T-helper 2 cell treated with Interferon-gamma antibody and Interleukin-4, amounts not matched to agents 100 ng/mL and 5 ng/mL, for 36 hours (primary cell): ENCODE measurements at regions not wholly inside any gene's neighbourhood (a gene's known extent, or its start where the extent isn't known, plus 50 kb on each side); places are given as distances from the start of the nearest gene placed in this dataset.
"Not testable (repeated sequence)": the region's sequence is repeated elsewhere in the genome, so short reads cannot be mapped to it uniquely, and the experiment has no call there.

Experiments
- intact Hi-C: fragments of 100-400 bp; cut with micrococcal nuclease; formaldehyde crosslinking; loops from one replicate; pipeline ENCODE4 v1.15.1; 2023

DNA sequence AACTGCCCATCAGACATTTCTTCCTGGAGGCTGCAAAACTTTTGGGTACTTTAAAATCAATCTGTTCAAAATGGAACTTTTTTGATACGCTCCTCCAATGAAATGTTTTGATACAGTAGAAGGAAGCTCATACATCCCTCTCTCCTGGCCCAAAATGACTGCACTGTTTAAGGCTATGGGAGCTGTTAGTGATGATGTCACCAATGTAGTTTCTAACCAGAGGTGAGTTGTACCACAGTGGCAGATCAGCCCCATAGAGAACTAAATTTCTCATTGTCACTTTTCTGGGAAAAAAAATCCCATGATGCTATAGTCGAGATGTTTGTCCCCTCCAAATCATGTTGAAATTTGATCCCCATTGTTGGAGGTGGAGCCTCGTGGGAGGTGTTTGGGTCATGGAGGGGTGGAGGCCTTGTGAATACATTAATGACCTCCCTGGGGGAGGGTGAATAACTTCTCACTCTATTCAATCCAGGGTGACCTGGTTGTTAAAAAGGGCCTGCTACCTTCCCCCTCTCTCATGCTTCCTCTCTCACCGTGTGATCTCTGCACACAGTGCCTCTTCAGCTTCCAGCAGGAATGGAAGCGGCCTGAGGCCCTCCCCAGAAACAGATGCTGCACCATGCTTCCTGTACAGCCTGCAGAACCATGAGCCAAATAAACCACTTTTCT lies 117.4 kb upstream of the NPAS2 start:
- intact Hi-C loops: no loop called here

GRCh38 chr2:100703213-100703612 lies 116.7 kb upstream of the NPAS2 start:
- intact Hi-C loops: no loop called here

DNA sequence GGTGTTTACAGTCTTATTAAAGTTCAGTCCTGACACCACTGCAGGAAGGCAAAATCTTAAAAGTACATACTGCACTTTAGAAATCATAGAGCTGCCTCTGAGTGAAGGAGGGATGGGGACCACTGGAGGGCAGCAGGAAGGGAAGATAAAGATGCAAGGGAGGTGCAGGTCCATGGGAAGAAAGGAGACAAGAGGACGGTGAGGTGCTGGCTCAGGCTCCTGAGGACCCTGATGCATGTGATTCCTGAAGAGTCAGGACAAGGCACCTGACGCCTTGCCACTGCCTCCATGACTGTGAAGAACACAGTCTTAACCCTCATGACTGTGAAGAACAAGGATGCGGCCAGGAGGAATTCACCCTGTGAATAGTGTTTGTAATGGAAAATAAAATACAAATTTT lies 116.2 kb upstream of the NPAS2 start:
- intact Hi-C loops: no loop called here

DNA sequence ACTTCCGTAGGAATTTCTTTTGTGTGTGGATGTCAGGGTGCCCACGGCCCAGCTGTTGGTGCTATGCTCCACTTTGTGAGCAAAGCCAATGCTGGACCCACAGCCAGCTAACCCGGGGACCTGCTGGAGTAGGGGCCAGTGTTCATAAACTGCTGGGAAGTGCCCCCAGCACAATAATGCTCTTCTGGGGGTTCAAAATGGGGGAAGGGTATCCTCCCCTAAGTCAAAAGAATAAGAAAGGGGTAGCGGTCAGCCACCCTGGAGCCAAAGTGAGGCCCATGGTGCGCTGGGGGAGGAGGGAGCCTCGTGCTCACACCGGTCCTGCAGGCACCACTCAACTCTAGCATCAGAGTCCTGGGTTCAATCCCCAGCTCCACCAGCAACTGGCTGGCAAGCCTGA lies 115.8 kb upstream of the NPAS2 start:
- intact Hi-C loops: no loop called here

DNA sequence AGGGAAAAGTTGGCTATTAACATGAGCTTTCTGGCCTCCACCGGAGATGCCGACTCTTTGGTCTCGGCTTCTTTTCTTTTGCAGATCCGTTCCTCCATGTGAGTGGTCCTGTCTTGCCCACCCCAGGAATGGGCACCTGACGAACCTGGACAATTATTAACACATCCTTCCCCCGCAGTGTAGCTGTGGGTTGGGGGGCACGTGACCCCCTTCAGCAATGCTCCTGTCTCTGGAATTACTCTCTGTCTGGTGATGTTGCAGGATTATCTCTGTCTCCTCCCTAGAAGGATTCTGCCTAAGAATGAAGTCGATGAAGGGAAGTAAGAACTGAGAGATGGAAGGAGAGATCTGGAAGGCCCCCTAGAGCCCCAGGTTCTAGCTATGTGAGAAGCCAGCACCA lies 115.2 kb upstream of the NPAS2 start:
- intact Hi-C loops: no loop called here

GRCh38 chr2:100707016-100707947 lies 112.7 kb upstream of the NPAS2 start:
- intact Hi-C loops: no loop called here

- intact Hi-C loops: no loop called here
Observed at GRCh38 chr2:100708333-100708732, 111.6 kb upstream of the NPAS2 start.

- intact Hi-C loops: no loop called here
Observed at GRCh38 chr2:100713106-100713505, 106.8 kb upstream of the NPAS2 start.

- intact Hi-C loops: not testable (repeated sequence)
Observed at GRCh38 chr2:100714396-100715010, 105.4 kb upstream of the NPAS2 start.

DNA sequence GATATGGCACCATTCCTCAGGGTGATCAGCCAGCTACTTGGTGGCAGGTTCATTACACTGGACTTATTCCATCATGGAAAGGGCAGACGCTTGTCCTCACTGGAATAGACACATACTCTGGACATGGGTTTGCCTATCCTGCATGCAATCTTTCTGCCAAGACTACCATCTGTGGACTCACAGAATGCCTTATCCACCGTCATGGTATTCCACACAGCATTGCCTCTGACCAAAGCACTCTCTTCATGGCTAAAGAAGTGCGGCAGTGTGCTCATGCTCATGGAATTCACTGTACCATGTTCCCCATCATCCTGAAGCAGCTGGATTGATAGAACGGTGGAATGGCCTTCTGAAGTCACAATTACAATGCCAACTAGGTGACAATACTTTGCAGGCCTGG lies 104.1 kb upstream of the NPAS2 start:
- intact Hi-C loops: not testable (repeated sequence)

DNA sequence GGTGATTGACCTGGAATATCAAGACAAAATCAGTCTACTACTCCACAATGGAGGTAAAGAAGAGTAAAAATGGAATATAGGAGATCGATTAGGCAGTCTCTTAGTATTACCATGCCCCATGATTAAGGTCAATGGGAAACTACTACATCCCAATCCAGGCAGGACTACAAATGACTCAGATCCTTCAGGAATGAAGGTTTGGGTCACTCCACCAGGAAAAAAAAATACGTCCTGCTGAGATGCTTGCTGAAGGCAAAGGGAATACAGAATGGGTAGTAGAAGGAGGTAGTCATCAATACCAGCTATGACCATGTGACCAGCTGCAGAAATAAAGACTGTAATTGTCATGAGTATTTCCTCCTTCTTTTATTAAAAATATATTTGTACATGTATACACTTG lies 103.4 kb upstream of the NPAS2 start:
- intact Hi-C loops: no loop called here

GRCh38 chr2:100718065-100718629 lies 101.8 kb upstream of the NPAS2 start:
- intact Hi-C loops: no loop called here

GRCh38 chr2:100720445-100720844 lies 99.5 kb upstream of the NPAS2 start:
- intact Hi-C loops: no loop called here

DNA sequence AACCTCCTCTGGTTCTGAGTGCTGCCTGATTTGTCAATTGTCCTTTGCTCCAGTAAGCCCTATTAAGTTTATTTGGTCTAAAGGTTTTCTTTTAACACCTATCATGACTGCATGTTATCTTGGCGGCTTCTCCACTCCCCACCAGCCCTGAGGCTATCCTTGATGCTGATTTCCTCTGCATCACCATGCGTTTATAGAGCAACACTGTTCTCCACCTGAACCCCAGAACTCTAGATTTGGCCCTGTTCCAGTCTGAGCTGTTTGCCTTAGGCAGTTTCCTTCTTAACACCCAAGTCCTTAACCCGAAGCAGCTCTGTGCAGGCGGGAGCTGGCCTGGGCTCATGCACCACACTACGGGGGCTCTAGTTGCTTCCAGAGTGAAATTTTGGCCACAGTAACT lies 98.2 kb upstream of the NPAS2 start:
- intact Hi-C loops: no loop called here

- intact Hi-C loops: no loop called here
Observed at GRCh38 chr2:100722125-100722524, 97.8 kb upstream of the NPAS2 start.

DNA sequence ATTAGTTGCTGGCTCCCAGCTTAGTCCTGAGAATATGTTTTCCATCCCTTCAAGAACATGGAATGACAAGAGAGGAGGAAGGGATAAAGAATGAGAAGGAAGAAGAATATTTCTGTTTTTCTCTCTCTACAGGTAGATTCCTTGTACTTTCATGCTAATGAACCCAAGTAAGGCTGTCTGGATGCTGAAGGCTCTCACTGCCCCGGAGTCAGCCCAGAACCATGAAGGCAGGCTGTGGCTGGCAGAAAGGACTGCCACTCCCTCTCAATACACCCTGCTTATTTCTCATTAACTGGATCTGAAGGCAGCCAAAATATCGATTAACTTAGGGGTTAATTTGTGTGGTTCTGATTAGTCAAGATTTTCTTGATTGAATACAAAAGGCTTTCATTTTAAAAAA lies 93.1 kb upstream of the NPAS2 start:
- intact Hi-C loops: no loop called here

DNA sequence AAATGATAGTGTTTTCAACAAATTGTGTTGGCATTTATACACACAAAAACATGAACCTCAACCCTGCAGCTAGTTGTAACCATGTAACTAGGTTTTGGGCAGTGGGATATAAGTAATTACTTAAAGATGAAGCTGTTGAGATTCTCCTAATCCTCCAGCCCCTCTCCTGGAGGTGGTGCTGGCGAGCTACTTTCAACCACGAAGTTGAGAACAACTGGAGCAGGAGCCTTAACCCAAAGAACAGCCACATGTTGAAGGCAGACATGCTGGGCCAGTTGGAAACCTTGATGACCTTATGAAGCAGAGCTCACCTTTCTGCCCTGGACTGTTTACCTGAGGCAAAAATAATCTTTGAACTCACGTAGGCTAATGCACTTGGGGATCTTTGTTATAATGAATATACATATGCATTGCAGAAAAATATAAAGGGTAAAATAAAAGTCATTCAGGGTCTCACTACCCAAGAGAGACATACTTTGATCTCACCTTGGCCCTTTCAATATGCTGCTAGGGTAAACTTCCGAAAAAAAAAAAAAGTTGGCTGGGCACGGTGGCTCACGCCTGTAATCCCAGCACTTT lies 89.6 kb upstream of the NPAS2 start:
- intact Hi-C loops: loop anchor here (1.0 kb wide), 2 partner anchors 120 to 254 kb away; no protein-coding TSS in a partner anchor

GRCh38 chr2:100731535-100731981 lies 88.4 kb upstream of the NPAS2 start:
- intact Hi-C loops: no loop called here

DNA sequence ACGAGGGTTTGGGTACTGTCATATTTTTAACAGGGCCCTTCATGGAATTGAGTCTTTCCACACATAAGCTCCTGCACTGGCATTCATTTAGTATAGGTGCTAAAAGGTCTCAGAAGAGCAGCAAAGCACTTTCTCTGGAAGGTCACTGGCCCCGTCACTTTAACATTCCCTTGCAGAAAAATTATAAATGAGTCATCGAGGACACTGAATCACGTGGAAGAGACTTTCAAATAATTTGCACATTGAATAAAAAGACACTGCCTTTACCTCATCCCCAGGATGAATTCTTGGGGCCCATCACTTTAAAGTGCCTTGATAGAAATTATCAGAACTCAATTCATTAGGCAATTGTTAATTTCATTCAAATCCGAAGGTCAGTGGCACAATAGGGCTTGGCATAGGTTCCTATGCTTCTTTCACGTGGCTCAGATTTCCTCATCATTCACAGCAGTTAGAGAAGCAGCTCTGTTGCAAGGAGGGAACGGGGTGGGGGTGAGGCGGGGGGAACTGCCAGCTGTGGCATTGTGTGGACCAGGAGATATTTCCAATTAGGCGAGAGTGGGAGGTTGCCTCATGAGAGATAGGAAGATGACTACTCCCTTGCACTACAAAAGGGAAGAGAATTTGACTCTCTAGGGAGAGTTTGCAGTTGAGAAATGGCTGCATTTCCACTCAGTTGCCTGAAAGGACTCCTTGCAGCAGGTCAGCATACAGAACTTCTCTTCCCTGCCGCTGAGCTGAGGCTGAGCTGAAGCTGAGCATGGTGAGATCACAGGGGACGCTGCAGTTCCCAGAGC lies 86.3 kb upstream of the NPAS2 start:
- intact Hi-C loops: no loop called here

DNA sequence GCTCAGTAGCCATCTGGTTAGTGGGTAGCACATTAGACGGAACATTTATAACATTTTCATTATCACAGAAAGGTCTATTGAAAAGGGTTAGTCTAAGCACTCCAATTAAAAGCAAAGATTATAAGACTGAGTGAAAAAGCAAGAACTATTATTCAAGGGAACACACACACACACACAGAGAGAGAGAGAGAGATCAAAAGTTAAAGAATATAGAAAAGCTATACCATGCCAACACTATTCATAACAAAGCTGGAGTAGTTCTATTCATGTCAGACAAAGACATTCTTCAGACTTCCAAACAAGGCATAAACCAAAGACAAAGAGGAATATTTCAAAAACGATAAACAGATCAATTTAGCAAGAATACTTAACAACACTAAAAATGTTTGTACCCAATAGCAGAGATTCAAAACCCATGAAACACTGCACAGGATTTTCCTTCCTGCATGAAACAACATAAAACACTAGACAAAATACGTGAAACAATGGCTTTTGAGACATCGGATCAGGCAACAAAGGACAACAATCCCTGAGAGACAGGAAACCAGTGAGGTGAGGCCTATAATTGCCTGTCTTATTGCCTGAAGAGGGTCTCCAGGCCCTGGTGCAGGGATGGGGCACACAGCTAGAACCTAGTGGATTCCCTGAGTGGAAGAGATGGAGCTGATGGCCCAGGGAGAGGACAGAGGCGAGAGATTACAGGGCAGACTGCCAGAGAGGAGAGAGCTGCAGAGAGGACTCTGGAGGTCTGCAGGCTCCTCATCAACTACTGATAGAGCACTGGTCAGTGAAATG lies 83.6 kb upstream of the NPAS2 start:
- intact Hi-C loops: no loop called here
